Panc1 (cell line): ENCODE measurements at regions not wholly inside any gene's neighbourhood (a gene's known extent, or its start where the extent isn't known, plus 50 kb on each side); places are given as distances from the start of the nearest gene placed in this dataset.
A peak's percentile ranks its signal among the peaks of the same experiment; 100 is the strongest.

Source experiments
- ATAC-seq: fragments of 200-7000 bp; cut with Tn5 transposase; 2 replicates; pipeline ENCODE4 v1.9.1; 2020; ENCODE audit warnings: mild to moderate bottlenecking, moderate library complexity
- BruUV-seq: library from RNA; stranded (reverse); fragments of 400-500 nt; replicated peaks from 2 replicates; lab custom pipeline; 2021; lab: Mats Ljungman, UMichigan
- CTCF ChIA-PET: fragments of 300-600 bp; sonication (Branson Sonifier 250); formaldehyde crosslinking; loops from one replicate; lab custom pipeline; 2022; ENCODE audit warnings: antibody characterized with exemption; lab: Charles Lee
- POLR2A ChIA-PET: fragments of 300-600 bp; sonication (Branson Sonifier 250); formaldehyde crosslinking; loops from one replicate; lab custom pipeline; 2022; ENCODE audit warnings: antibody characterized with exemption; lab: Charles Lee
- DNase-seq: peaks from one replicate; pipeline ENCODE4 v3.0.0-alpha.2; 2010; ENCODE audit warnings: low read depth, low spot score
- H3K27ac ChIP-seq: 2 replicates; pipeline ENCODE4 v1.5.1; 2011; ENCODE audit warnings: mild to moderate bottlenecking, low read length, inconsistent platforms
- H3K27me3 ChIP-seq: fragments of 200-500 bp; sonication (Bioruptor generic); 2 replicates; pipeline ENCODE4 v1.6.0; 2014; ENCODE audit warnings: low read length, inconsistent platforms; ENCODE audit not compliant: control insufficient read depth, insufficient read depth
- H3K36me3 ChIP-seq: fragments of 200-500 bp; sonication (Bioruptor generic); 2 replicates; pipeline ENCODE4 v1.5.1; 2014; ENCODE audit warnings: inconsistent platforms, mild to moderate bottlenecking, low read length, moderate library complexity; ENCODE audit not compliant: control insufficient read depth, insufficient read depth
- H3K4me1 ChIP-seq: 2 replicates; pipeline ENCODE4 v1.5.1; 2011; ENCODE audit warnings: inconsistent platforms, mild to moderate bottlenecking, low read length, moderate library complexity; ENCODE audit not compliant: control insufficient read depth, insufficient read depth
- H3K4me3 ChIP-seq, 2 experiments: 2 replicates each; pipeline ENCODE4 v1.5.1; 2011 to 2012; ENCODE audit warnings: low read depth in 2 of 2, low read length in 2 of 2, mild to moderate bottlenecking in 2 of 2, inconsistent platforms in 1 of 2, moderate library complexity in 1 of 2
- H3K9me3 ChIP-seq: fragments of 200-500 bp; sonication (Bioruptor generic); 2 replicates; pipeline ENCODE4 v1.5.1; 2014; ENCODE audit warnings: low read depth, mild to moderate bottlenecking, inconsistent platforms, low read length, moderate library complexity; ENCODE audit not compliant: control insufficient read depth, insufficient read depth
- CTCF ChIP-seq: fragments of 450-650 bp; IDR thresholded peaks from 2 replicates; pipeline ENCODE4 v1.5.1; 2017; ENCODE audit warnings: mild to moderate bottlenecking
- POLR2AphosphoS5 ChIP-seq: IDR thresholded peaks from 2 replicates; pipeline ENCODE4 v1.6.1; 2012; ENCODE audit warnings: mild to moderate bottlenecking, low read depth, low read length, moderate library complexity
- REST ChIP-seq, 2 experiments: IDR thresholded peaks; 2 replicates each; pipeline ENCODE4 v1.6.1; 2011 to 2012; ENCODE audit warnings: low read depth in 2 of 2, control low read depth in 1 of 2, low read length in 1 of 2, mild to moderate bottlenecking in 1 of 2, moderate library complexity in 1 of 2; ENCODE audit not compliant: insufficient read depth in 1 of 2
- SIN3A ChIP-seq: IDR thresholded peaks from 2 replicates; pipeline ENCODE4 v1.6.1; 2012; ENCODE audit warnings: low read depth, mild to moderate bottlenecking, low read length, moderate library complexity, borderline replicate concordance; ENCODE audit not compliant: insufficient read depth
- TCF7L2 ChIP-seq: IDR thresholded peaks from 2 replicates; pipeline ENCODE4 v1.6.1; 2011; ENCODE audit warnings: mild to moderate bottlenecking, low read depth, low read length, inconsistent platforms
- in situ Hi-C: cut with HindIII; loops from 2 replicates; pipeline ENCODE4 v1.10.0; 2016; ENCODE audit warnings: low sequenced_read_pairs, low pct_unique_long_range_greater_than_20kb
- intact Hi-C: fragments of 100-400 bp; cut with micrococcal nuclease; formaldehyde crosslinking; loops from one replicate; pipeline ENCODE4 v1.10.0; 2022; ENCODE audit not compliant: unreplicated experiment

- TF ChIP-seq CTCF: no peak
These were observed 53.9 kb upstream of the SSR3 start (continued) for GRCh38 chr3:156608601-156609514.

GRCh38 chr3:156606729-156607128, 51.8 kb upstream of the SSR3 start:
- H3K9me3 ChIP-seq: no peaks in the 10 kb centered on the region
- no peaks in the 10 kb centered on the region for H3K27me3 ChIP-seq
- in situ Hi-C loops (no loop called here), intact Hi-C loops (no loop called here)
- CTCF ChIA-PET: no interaction called here
- BruUV-seq: no TSS peak
- ATAC-seq (no peak), DNase-seq (no peak)
- TF ChIP-seq REST (IDR thresholded peaks at IDR 0.05; ENCODE audit: insufficient read depth in 1 of 2, low read depth in 2 of 2, low read length in 1 of 2) (no peak), TCF7L2 (no peak), SIN3A (no peak)
- peak overlapping the region in 1 of 2 experiments; percentile 40; a peak in 2 of 4 replicates for H3K4me3 ChIP-seq
- H3K4me1 ChIP-seq: peaks cover 4% of the 10 kb centered on the region; the same call in 1 of the 2 replicates
- no peak overlapping the region for H3K27ac ChIP-seq
- POLR2A ChIA-PET: no interaction called here
- H3K36me3 ChIP-seq: no peaks in the 10 kb centered on the region

GRCh38 chr3:156605686-156606605, 51.0 kb upstream of the SSR3 start:
- in situ Hi-C loops (no loop called here), intact Hi-C loops (no loop called here)
- no peaks in the 10 kb centered on the region for H3K9me3 ChIP-seq
- ChIA-PET POLR2A (no interaction called here), CTCF (no interaction called here)
- peak overlapping the region; percentile 8; the same call in 1 of the 2 replicates for H3K27ac ChIP-seq
- no peaks in the 10 kb centered on the region for H3K36me3 ChIP-seq
- H3K4me3 ChIP-seq: peak overlapping the region; percentile 40 to 66
- DNase-seq: no peak
- no peaks in the 10 kb centered on the region for H3K27me3 ChIP-seq
- BruUV-seq: no TSS peak
- H3K4me1 ChIP-seq: peaks cover 8% of the 10 kb centered on the region; the same call in 1 of the 2 replicates
- TF ChIP-seq POLR2AphosphoS5: no peak
- no peak for TF ChIP-seq REST (IDR thresholded peaks at IDR 0.05; ENCODE audit: insufficient read depth in 1 of 2, low read depth in 2 of 2, low read length in 1 of 2)
- no peak for TF ChIP-seq CTCF
- no peak for TF ChIP-seq TCF7L2
- no peak for TF ChIP-seq SIN3A
- peak; percentile 88 for ATAC-seq
